NCI-H2029 treated with DMSO at 0.1 percent for 48 hours (cell line): ENCODE measurements at regions not wholly inside any gene's neighbourhood (a gene's known extent, or its start where the extent isn't known, plus 50 kb on each side); places are given as distances from the start of the nearest gene placed in this dataset.
"Not testable (repeated sequence)": the region's sequence is repeated elsewhere in the genome, so short reads cannot be mapped to it uniquely, and the experiment has no call there.

Experiments used
- DNase-seq: peaks from one replicate; lab custom pipeline; 2025; lab: John Stamatoyannopoulos, UW

- DNase-seq, result no peak
Observed at GRCh38 chr20:4350096-4350495, 101.0 kb upstream of the ADRA1D start.

GRCh38 chr20:4344670-4345069, 95.6 kb upstream of the ADRA1D start:
- no peak for DNase-seq

GRCh38 chr20:4342609-4343008, 93.5 kb upstream of the ADRA1D start:
- no peak for DNase-seq

- no peak for DNase-seq
Observed at GRCh38 chr20:4341804-4342485, 92.9 kb upstream of the ADRA1D start.

- peak; percentile 3 for DNase-seq
Observed at GRCh38 chr20:4335722-4336121, 86.6 kb upstream of the ADRA1D start.

GRCh38 chr20:4332121-4332860, 83.2 kb upstream of the ADRA1D start:
- no peak for DNase-seq

GRCh38 chr20:4330011-4330410, 80.9 kb upstream of the ADRA1D start:
- no peak for DNase-seq

GRCh38 chr20:4329232-4329631, 80.1 kb upstream of the ADRA1D start:
- DNase-seq, result no peak

GRCh38 chr20:4328541-4328940, 79.5 kb upstream of the ADRA1D start:
- no peak for DNase-seq

- no peak for DNase-seq
Observed at GRCh38 chr20:4327956-4328355, 78.9 kb upstream of the ADRA1D start.

GRCh38 chr20:4326195-4327065, 77.3 kb upstream of the ADRA1D start:
- DNase-seq, result no peak

- DNase-seq, result no peak
Observed at GRCh38 chr20:4325548-4326187, 76.6 kb upstream of the ADRA1D start.

GRCh38 chr20:4324611-4325243, 75.6 kb upstream of the ADRA1D start:
- no peak for DNase-seq

- DNase-seq, result no peak
Observed at GRCh38 chr20:4322499-4322898, 73.4 kb upstream of the ADRA1D start.

GRCh38 chr20:4320291-4320690, 71.2 kb upstream of the ADRA1D start:
- DNase-seq, result no peak

GRCh38 chr20:4318891-4319290, 69.8 kb upstream of the ADRA1D start:
- DNase-seq, result no peak

GRCh38 chr20:4310616-4311015, 61.5 kb upstream of the ADRA1D start:
- DNase-seq, result not testable (repeated sequence)

- no peak for DNase-seq
Observed at GRCh38 chr20:4306206-4306605, 57.1 kb upstream of the ADRA1D start.

GRCh38 chr20:4305091-4305490, 56.0 kb upstream of the ADRA1D start:
- no peak for DNase-seq

- DNase-seq, result no peak
Observed at GRCh38 chr20:4304601-4305000, 55.5 kb upstream of the ADRA1D start.

- DNase-seq, result no peak
Observed at GRCh38 chr20:4303136-4303535, 54.0 kb upstream of the ADRA1D start.

- no peak for DNase-seq
Observed at GRCh38 chr20:4300921-4301320, 51.8 kb upstream of the ADRA1D start.
